GM21528 (cell line): ENCODE measurements at regions not wholly inside any gene's neighbourhood (a gene's known extent, or its start where the extent isn't known, plus 50 kb on each side); places are given as distances from the start of the nearest gene placed in this dataset.
"Not testable (repeated sequence)": the region's sequence is repeated elsewhere in the genome, so short reads cannot be mapped to it uniquely, and the experiment has no call there.

Experiments used
- ATAC-seq: cut with Tn5 transposase; IDR thresholded peaks from one replicate; pipeline ENCODE4 v1.9.1; 2021; ENCODE audit warnings: mild to moderate bottlenecking, moderate library complexity; ENCODE audit not compliant: unreplicated experiment, low FRiP score

DNA sequence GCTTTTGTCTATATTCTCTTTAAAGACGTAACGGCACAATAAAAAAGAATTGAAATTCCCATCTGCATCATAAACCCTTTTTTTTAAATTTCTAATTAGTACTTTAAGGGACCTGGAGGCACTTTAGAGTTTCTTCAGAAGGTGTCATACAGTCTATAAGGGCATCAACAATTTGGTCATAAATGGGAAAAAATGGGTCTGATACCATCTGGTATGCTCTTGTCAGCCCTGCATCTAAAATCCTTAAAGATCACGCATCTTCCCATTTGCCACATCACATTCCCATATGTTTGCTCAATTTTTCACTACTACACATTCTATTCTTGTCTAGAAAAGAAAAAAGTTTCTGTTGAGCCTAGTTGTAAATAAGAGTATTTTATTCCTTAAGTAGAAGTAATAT lies 53.8 kb downstream of the COX7C start:
- ATAC-seq: no peak

DNA sequence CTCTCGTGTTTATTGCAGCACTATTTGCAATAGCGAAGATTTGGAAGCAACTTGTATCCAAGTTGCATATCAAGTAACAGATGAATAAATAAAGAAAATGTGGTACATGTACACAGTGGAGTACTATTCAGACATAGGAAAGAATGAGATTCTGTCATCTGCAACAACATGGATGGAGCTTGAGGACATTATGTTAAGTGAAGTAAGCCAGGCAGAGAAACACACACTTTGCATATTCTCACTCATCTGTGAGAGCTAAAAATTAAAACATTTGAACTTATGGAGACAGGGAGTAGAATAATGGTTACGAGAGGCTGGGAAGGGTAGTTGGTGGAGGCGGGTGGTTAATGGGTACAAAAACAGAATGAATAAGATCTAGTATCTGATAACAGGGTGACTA lies 56.3 kb downstream of the COX7C start:
- no peak for ATAC-seq

DNA sequence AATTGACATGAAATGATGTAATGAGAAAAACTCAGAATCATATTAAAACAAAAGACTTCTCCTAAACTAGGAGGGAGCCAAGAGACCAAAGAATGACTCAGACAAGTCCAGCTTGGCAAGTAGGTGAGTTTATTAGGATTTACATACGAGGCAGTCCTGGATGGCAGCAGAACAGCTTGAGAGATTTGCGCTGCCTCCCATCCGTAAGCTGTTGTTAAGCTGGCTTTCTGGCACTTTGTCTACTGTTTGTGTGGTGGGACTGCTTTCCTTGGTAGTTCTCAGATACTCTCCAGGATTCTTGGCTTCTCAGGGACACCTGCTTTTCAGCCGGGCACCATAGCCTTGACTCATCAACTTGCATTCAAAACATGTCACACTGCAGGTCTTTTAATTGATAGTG lies 57.6 kb downstream of the COX7C start:
- ATAC-seq: no peak

DNA sequence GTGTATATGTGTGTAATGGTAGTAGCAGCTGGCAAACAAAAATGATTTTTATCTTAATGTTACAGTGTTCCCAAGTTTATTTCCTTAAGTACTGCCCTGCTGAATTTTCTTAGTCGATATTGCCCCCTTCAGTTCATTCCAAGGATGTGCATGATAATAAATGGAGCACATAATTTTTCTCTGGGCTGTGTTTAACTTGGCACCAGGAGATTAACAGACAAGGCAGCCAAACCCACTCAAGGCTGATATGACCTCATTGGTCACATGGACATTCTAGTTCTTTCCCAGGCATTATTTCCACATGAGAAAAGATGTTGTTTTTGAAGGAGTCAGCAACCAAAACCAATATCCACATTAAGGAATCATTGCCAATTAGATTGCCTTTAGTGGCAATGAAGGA lies 61.8 kb downstream of the COX7C start:
- ATAC-seq: peak; percentile 85

DNA sequence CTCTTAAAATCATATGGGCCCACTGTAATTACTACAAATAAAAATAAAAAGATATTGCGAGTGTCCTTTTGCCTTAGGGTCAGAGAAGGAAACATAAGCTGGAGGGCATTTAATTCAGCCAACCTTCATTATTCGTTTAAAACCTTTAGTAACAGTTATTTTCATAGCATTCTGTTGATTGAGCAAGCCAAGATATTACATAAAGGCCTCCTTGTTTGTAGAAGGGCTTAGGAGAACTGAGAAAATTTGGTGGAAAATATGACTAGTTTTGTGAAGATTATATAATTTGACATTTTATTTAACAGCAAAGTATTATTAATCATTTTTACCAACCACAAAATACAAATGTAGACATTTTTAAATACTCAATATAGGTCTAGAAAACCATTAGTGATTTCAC lies 62.2 kb downstream of the COX7C start:
- no peak for ATAC-seq

DNA sequence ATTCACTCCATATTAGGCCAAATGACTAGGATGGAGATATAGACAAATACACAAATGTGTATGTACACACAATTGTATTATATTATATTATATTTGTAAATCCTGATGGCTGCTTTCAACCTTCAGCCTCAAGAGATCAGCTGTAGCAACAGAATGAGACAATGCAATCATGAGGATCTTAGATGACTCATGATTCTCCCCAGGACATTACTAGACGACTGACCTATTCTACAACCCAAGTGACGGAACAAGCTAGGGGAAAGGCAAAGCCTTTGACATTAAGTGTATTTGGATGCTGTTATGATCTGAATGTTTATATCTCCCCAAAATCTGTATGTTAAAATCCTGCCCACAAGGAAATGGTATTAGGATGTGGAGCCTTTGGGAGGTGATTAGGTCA lies 66.5 kb downstream of the COX7C start:
- no peak for ATAC-seq

DNA sequence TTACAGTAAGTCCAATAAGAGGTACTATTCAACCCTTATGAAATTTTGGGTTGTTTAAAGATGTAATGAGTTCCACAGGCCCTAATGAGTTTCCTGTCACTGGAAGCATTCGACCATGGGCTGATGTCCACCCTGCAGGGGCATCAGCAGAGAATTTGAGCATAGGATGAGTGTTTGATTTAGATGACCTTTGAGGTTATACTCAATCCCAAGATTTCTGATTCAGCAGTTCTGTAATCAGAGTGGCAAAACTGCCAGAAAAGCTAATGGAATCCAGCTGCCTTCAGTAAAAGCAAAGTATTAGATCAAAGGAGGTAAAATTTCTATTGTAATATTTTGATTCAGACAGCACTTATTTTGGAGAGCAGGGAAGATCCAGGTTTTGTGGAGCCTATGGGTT lies 68.3 kb downstream of the COX7C start:
- no peak for ATAC-seq

DNA sequence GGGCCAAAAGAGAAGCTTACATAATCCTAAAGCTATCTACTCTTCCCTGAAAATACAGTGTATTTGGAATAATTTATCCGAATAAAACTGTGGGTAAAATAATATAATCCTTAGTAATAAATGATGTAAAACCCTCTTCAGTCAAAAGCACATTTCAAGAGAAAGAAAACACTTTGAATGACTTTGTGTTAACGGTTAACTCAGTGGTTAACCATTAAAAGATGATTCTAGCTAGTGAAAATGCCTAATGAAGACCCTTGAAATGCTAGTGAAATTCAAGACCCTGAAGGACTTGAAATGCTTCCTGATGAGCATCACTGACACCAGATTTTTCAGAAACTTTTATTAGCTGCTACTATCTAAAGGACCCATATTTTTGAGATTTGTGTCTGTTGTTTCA lies 70.7 kb downstream of the COX7C start:
- ATAC-seq: no peak

DNA sequence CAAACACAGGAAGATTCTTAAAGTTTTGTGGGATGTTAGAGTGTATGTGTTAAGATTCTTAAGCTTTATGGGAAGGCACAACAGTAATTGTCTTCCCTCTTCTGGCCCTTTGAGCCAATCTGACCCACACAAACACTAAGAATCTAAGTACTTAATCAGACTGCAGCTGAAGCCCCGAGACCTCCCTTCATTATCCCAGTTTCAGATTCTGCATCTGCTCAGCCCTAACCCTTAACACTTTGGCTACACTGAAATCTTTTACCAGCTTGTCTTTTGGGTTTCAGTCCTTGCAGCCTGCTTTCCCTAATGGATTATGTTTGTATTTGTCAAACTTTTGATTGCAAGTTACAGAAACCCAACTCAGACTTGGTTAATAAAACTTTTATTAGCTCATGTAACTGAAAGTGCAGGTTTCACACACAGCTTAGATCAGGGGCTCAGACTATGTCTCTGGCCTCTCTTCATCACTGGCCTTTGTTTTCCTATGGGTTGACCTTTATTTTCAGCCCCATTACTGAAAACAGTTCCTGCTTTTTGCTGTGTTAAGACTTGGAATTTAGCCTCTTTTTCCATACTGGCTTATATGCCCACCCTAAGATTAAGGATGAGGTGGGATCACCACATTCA lies 71.5 kb downstream of the COX7C start:
- no peak for ATAC-seq

DNA sequence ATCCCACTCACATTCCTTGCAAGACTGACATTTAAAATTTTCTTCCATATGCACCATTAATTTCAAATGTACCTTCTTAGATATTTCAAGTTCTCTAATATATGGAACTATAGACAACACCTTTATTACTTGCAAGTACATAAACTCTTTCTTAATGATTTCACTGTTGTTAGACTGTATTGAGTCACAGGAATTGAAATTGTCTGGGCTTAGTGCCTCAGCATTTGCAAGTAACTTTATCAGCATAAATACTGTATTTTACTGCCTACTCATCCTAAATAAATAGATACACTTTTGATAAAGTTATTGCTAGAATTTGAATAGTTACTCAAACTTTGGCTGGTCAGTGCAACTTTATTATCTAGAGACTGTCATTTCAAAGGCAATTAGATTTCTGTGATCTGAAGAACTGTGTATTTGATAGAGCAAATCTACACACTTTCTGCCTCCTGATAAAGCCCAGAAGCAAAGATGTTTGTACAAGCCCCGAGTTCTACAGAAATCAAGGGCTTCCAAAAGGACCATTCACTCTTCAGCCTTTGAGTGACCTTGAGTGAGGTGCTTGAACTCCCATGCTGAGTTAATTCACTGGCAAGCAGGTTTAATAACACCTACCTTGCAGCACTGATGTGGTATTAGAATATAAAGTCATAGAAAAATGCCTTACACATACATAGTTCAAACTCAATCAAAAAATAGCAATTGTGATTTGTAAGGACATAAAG lies 91.6 kb downstream of the COX7C start:
- ATAC-seq: no peak

DNA sequence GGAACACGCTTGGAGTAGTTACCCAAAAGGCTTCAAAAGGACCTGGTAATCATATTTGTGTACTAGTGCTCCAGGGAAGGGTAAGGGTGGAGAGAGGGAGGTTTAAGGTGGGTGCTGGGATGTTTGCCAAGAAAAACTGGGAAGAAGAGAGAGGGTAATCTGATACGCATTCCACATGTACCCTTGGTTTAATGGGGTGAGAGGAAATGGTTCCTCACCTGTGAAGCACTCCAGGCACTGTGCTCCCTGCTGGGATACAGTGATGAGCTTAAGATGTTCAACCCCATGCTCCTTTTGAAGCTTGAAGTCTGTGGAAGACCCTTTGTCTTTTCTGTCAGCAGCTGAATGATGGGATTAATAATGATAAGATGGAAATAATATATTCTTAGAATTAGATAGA lies 98.4 kb downstream of the COX7C start:
- no peak for ATAC-seq

DNA sequence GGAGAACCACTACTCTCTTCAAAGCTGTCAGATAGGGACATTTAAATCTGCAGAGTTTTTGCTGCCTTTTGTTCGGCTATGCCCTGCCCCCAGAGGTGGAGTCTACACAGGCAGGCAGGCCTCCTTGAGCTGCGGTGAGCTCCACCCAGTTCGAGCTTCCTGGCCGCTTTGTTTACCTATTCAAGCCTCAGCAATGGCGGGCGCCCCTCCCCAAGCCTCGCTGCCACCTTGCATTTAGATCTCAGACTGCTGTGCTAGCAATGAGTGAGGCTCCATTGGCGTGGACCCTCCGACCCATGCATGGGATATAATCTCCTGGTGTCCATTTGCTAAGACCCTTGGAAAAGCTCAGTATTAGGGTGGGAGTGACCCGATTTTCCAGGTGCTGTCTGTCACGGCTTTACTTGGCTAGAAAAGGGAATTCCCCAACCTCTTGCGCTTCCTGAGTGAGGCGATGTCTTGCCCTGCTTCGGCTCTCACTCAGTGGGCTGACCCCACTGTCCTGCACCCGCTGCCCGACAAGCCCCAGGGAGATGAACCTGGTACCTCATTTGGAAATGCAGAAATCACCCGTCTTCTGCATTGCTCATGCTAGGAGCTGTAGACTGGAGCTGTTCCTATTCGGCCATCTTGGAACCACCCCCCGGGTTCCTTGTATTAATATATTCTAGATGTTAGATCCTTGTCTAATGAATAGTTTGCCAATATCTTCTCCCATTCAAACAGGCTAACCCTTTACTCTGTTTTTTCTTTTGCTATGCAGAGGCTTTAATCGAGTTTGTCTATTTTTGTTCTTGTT lies 113.8 kb downstream of the COX7C start:
- not testable (repeated sequence) for ATAC-seq

DNA sequence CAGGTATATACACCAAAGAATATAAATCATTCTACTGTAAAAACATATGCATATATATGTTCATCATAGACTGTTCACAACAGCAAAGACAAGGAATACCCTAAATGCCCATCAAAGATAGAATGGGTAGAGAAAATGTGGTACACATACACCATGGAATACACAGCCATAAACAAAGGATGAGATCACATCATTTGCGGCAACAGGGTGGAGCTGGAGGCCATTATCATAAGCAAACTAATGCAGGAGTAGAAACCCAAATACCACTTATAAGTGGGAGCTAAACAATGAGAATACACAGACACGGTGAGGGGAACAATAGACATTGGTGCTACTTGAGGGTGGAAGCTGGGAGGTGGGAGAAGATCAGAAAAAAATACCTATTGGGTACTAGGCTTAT lies 117.6 kb downstream of the COX7C start:
- no peak for ATAC-seq

DNA sequence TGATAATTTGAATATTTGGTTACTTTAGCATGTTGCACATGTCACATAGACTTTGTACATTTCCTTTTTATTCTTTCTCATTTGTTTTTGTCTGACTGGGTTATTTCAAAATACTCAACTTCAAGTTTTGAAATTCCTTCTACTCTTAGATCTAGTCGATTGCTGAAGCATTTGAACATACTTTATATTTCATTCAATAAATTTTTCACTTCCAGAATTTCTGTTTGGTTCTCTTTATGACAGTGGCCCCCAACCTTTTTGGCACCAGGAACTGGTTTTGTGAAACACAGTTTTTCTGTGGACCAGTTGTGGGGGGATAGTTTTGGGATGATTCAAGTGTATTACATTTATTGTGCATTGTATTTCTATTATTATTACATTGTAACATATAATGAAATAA lies 119.8 kb downstream of the COX7C start:
- no peak for ATAC-seq

DNA sequence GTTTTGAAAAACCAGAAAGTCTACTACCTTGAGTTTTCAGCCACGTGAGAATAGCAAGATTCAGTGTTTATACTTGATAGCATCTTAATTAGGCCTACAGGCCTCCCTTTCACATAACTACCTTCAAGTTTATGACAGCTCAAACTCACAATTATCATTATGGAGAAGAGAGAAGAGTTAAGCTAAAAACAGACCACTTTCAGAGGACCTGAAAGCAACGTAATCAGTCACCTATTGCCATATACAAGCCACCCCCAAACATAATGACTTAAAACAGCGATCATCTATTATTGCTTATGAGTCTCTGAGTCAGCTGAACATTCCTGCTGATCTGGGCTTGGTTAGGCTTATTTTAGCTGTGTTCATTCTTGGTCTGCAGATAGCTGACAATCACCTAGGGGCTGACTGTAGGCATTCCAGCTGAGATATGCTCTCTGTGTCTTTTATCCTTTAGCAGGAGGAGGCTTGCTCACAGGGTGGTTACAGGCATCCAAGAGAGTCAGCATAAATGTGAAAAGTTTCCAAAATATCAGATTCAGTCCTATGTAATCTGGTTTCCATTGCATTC lies 130.9 kb downstream of the COX7C start:
- no peak for ATAC-seq

DNA sequence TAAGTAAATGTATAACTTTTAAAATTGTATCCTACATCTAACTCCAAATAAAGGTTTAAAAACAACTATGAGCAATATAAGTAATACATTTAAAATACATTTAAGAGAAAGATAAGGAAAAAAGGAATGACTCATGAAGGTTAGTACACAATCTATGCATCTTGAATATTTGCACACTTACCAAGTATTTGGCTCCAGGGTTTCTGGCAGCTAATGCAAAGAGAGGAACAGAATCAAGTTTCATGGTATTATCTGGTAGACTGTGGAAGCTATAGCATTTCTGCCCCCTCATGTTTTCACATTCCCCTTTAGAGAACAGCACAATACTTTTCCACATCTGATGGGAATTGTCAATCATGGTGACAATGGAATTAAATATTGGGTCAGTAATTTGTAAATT lies 132.1 kb downstream of the COX7C start:
- ATAC-seq: no peak

DNA sequence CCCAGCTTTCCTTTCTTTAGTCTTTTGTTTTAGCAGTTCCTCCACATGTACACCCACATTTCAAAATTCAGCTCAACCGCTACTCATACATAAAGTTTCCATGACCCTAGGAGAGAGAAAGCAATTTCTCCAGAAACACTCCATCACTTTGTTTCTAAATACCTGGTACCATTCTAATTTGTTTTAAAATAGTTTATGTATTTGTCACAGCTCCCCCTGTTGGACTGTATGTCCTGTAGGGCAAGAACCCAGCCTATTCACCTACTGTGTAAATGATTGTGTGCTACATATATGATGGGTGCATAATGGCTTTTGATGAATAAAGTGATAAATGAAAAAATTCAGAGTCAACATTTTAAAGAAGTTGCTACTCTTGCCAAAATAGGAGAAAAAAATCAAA lies 139.1 kb downstream of the COX7C start:
- ATAC-seq: no peak

DNA sequence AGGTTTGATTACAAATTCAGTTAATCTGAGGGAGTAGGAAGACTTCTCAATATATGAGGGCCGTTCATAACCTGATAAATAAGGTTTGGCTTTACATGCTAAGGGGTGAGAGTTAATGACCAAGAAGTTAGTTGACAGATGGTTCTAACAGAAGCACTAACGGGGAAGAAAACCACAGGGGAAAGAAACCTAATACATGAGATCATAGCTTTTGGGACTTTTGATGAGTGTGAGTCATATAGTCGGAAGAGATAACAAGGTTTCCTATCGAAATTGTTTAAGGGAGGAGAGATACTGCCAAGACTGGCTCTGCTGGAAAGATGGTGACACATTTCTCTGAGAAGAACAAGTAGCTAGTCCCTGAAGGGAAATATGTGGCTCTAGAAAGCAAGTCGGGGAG lies 140.1 kb downstream of the COX7C start:
- no peak for ATAC-seq

DNA sequence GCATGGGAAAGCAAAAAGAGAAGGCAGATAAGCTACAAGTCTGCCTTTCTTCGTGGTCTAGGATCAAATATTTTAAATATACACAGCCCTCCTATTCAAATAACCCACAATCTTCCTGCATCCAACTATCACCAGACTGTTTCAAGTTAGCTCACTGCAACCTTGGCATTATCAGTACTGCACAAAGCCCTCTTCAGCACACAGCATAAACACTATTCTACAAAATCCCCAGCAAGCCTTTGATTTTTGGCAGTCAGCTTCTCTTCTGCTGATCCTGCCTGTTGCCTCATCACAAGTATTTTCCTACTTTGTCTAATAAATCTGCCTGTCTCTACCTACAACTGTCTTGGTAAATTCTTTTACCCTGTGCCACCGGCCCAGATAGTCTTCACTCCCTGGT lies 142.9 kb downstream of the COX7C start:
- no peak for ATAC-seq

DNA sequence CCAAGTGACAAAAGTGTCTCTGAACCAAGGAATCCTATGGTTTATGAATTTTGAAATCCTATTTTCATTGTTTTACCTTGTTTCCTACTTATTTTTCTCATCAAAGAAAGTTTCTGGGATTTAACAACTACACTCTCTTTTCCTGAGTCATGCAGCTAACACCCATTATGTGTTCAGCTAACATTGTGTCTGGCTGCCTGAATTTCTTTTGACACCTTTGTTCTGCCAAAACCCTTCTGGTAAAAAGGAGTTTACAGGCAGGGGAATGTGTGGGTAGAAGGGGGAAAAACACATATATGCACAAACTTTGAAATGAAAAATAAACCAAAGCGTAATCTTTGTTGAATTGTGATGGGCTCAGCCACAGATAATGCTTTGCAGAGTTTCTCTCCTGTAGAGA lies 146.2 kb downstream of the COX7C start:
- ATAC-seq: no peak

DNA sequence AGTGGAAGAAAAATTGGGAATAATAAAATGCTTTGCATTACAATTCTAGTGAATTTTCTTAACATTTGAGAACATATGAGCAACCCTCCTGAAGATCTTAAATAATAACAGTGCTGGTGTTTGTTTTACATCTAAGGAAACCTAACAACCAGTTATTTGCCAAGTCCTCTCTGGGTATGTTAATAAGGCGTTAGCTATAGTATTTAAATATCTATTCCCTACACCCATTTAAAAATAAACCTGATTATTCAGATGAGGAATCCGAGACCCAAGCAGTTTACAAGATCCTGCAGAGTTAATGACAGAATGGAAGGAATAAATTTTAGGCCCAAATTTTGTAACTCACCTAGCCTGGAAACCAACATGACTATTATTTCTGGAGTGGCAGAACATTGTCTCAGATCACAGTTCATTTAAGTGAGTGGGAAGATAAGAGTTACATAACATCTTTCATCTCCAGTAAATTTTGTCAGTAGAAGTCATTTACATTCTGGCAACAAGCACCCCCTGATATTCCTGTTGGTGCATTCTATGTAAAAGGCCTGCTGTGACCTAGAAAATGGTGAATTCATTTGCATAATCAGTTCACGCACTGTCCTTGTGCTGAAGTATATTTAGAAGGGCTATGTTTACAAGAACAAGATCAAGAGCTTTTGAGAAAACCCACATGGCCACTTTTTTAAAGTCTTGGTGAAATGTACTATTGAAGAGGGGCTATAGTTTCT lies 148.2 kb downstream of the COX7C start:
- no peak for ATAC-seq
